Hepatocyte (in vitro differentiated cells): ENCODE measurements at regions not wholly inside any gene's neighbourhood (a gene's known extent, or its start where the extent isn't known, plus 50 kb on each side); places are given as distances from the start of the nearest gene placed in this dataset.

Source experiments
- DNase-seq: peaks from one replicate; pipeline ENCODE4 v3.0.0-alpha.2; 2016; ENCODE audit warnings: low spot score
- H2AFZ ChIP-seq: fragments of 200-600 bp; sonication (generic); 2 replicates; pipeline ENCODE4 v1.6.0; 2016; ENCODE audit warnings: antibody characterized with exemption, mild to moderate bottlenecking
- H3K27ac ChIP-seq: fragments of 200-600 bp; sonication (generic); 2 replicates; pipeline ENCODE4 v1.5.1; 2016; ENCODE audit warnings: mild to moderate bottlenecking
- H3K27me3 ChIP-seq: fragments of 200-600 bp; sonication (generic); 2 replicates; pipeline ENCODE4 v1.6.1; 2016
- H3K36me3 ChIP-seq: fragments of 200-600 bp; sonication (generic); replicated peaks from 2 replicates; pipeline ENCODE4 v1.5.1; 2016; ENCODE audit warnings: low read depth; ENCODE audit not compliant: insufficient read depth
- H3K4me1 ChIP-seq: fragments of 200-600 bp; sonication (generic); 2 replicates; pipeline ENCODE4 v1.5.1; 2016; ENCODE audit warnings: mild to moderate bottlenecking, moderate library complexity; ENCODE audit not compliant: insufficient read depth
- H3K4me2 ChIP-seq: fragments of 200-600 bp; sonication (generic); 2 replicates; pipeline ENCODE4 v1.6.0; 2016
- H3K4me3 ChIP-seq: fragments of 200-600 bp; sonication (generic); 2 replicates; pipeline ENCODE4 v1.5.1; 2016; ENCODE audit warnings: mild to moderate bottlenecking
- H3K79me2 ChIP-seq: fragments of 200-600 bp; sonication (generic); 2 replicates; pipeline ENCODE4 v1.6.0; 2017; ENCODE audit warnings: mild to moderate bottlenecking
- H3K9me2 ChIP-seq: fragments of 200-600 bp; sonication (generic); replicated peaks from 2 replicates; pipeline ENCODE4 v1.6.0; 2017; ENCODE audit warnings: mild to moderate bottlenecking; ENCODE audit not compliant: insufficient read depth
- H3K9me3 ChIP-seq: fragments of 200-600 bp; sonication (generic); 2 replicates; pipeline ENCODE4 v1.5.1; 2016; ENCODE audit warnings: low read depth, mild to moderate bottlenecking
- H4K20me1 ChIP-seq: fragments of 200-600 bp; sonication (generic); 2 replicates; pipeline ENCODE4 v1.6.0; 2016; ENCODE audit warnings: mild to moderate bottlenecking; ENCODE audit not compliant: insufficient read depth, poor library complexity, severe bottlenecking
- CTCF ChIP-seq: fragments of 200-600 bp; sonication (generic); IDR thresholded peaks from 2 replicates; pipeline ENCODE4 v1.5.1; 2016; ENCODE audit warnings: antibody characterized with exemption, mild to moderate bottlenecking; ENCODE audit not compliant: poor library complexity
- EZH2 ChIP-seq: fragments of 200-600 bp; sonication (generic); IDR thresholded peaks from 2 replicates; pipeline ENCODE4 v1.6.1; 2016; ENCODE audit warnings: antibody characterized with exemption, mild to moderate bottlenecking, borderline replicate concordance
- EZH2phosphoT487 ChIP-seq: fragments of 200-600 bp; sonication (generic); IDR thresholded peaks from one replicate; pipeline ENCODE4 v1.6.1; 2018; ENCODE audit warnings: antibody characterized with exemption, mild to moderate bottlenecking, low read depth, moderate library complexity; ENCODE audit not compliant: unreplicated experiment, severe bottlenecking
- WGBS: methylation state at CpG from one replicate; pipeline ENCODE4 v1.1.6; 2016; ENCODE audit warnings: low lambda C conversion rate; ENCODE audit errors: missing lambda C conversion rate; 5-methylcytosine and 5-hydroxymethylcytosine counted together

- Histone ChIP-seq H3K9me3 (no peaks in the 10 kb centered on the region), H3K79me2 (no peaks in the 10 kb centered on the region), H3K4me2 (no peak overlapping the region), H3K9me2 (no peaks in the 10 kb centered on the region), H3K4me1 (no peaks in the 10 kb centered on the region), H2AFZ (no peak overlapping the region), H3K4me3 (no peak overlapping the region), H3K27ac (no peak overlapping the region), H4K20me1 (no peaks in the 10 kb centered on the region), H3K36me3 (no peaks in the 10 kb centered on the region), H3K27me3 (peaks cover 10% of the 10 kb centered on the region)
- no peak for TF ChIP-seq EZH2
- TF ChIP-seq CTCF, result no peak
- no peak for TF ChIP-seq EZH2phosphoT487
- DNase-seq, result no peak
- 89% methylated on average over 3 of the region's 3 CpGs for WGBS
Observed at GRCh38 chr14:22149058-22149457, 440.0 kb downstream of the DAD1 start.

GRCh38 chr14:22147716-22148115, 441.3 kb downstream of the DAD1 start:
- no peak overlapping the region for H3K27ac ChIP-seq
- no peaks in the 10 kb centered on the region for H3K9me2 ChIP-seq
- no peak for TF ChIP-seq EZH2phosphoT487
- TF ChIP-seq EZH2, result no peak
- TF ChIP-seq CTCF, result no peak
- peaks cover 12% of the 10 kb centered on the region for H3K27me3 ChIP-seq
- no peak for DNase-seq
- no peak overlapping the region for H2AFZ ChIP-seq
- WGBS, result 87% methylated on average over 3 of the region's 3 CpGs
- no peaks in the 10 kb centered on the region for H3K9me3 ChIP-seq
- no peaks in the 10 kb centered on the region for H3K79me2 ChIP-seq
- no peak overlapping the region for H3K4me3 ChIP-seq
- H4K20me1 ChIP-seq, result no peaks in the 10 kb centered on the region
- no peaks in the 10 kb centered on the region for H3K4me1 ChIP-seq
- no peaks in the 10 kb centered on the region for H3K36me3 ChIP-seq
- H3K4me2 ChIP-seq, result no peak overlapping the region

GRCh38 chr14:22143363-22143762, 445.7 kb downstream of the DAD1 start:
- H3K9me2 ChIP-seq, result no peaks in the 10 kb centered on the region
- 80% methylated on average over 2 of the region's 2 CpGs for WGBS
- TF ChIP-seq CTCF, result no peak
- TF ChIP-seq EZH2phosphoT487, result no peak
- no peak for TF ChIP-seq EZH2

GRCh38 chr14:22140633-22141032, 448.4 kb downstream of the DAD1 start:
- Histone ChIP-seq H3K4me3 (no peak overlapping the region), H2AFZ (no peak overlapping the region), H3K4me1 (no peaks in the 10 kb centered on the region), H3K27me3 (peaks cover 8% of the 10 kb centered on the region), H3K9me3 (no peaks in the 10 kb centered on the region), H3K4me2 (no peak overlapping the region), H3K79me2 (no peaks in the 10 kb centered on the region), H4K20me1 (no peaks in the 10 kb centered on the region), H3K27ac (no peak overlapping the region), H3K36me3 (no peaks in the 10 kb centered on the region), H3K9me2 (no peaks in the 10 kb centered on the region)
- no peak for DNase-seq
- TF ChIP-seq EZH2phosphoT487 (no peak), EZH2 (no peak)
- 73% methylated on average over 4 of the region's 4 CpGs for WGBS

More at GRCh38 chr14:22143363-22143762, 445.7 kb downstream of the DAD1 start:
- Histone ChIP-seq H3K27me3 (peaks cover 12% of the 10 kb centered on the region), H3K4me1 (no peaks in the 10 kb centered on the region), H3K79me2 (no peaks in the 10 kb centered on the region), H4K20me1 (no peaks in the 10 kb centered on the region), H3K27ac (no peak overlapping the region), H3K4me3 (no peak overlapping the region), H3K4me2 (no peak overlapping the region), H2AFZ (no peak overlapping the region), H3K9me3 (no peaks in the 10 kb centered on the region), H3K36me3 (no peaks in the 10 kb centered on the region)
- no peak for DNase-seq
